IPS-18a (cell line): ENCODE measurements at regions not wholly inside any gene's neighbourhood (a gene's known extent, or its start where the extent isn't known, plus 50 kb on each side); places are given as distances from the start of the nearest gene placed in this dataset.
"Not testable (repeated sequence)": the region's sequence is repeated elsewhere in the genome, so short reads cannot be mapped to it uniquely, and the experiment has no call there.

Source experiments
- H3K27ac ChIP-seq: one replicate; pipeline ENCODE4 v1.5.1; 2013; ENCODE audit warnings: low read length
- H3K27me3 ChIP-seq: one replicate; pipeline ENCODE4 v1.6.1; 2013; ENCODE audit warnings: mild to moderate bottlenecking, low read length; ENCODE audit not compliant: control insufficient read depth, insufficient read depth
- H3K36me3 ChIP-seq: one replicate; pipeline ENCODE4 v1.6.1; 2013; ENCODE audit warnings: low read depth, low read length; ENCODE audit not compliant: control insufficient read depth
- H3K4me1 ChIP-seq: one replicate; pipeline ENCODE4 v1.6.1; 2013; ENCODE audit warnings: low read depth, low read length; ENCODE audit not compliant: control insufficient read depth
- H3K4me3 ChIP-seq: one replicate; pipeline ENCODE4 v1.5.1; 2013; ENCODE audit warnings: low read length
- H3K9ac ChIP-seq: one replicate; pipeline ENCODE4 v1.6.1; 2013; ENCODE audit warnings: mild to moderate bottlenecking, low read length, moderate library complexity
- H3K9me3 ChIP-seq: one replicate; pipeline ENCODE4 v1.6.1; 2013; ENCODE audit warnings: low read depth, low read length; ENCODE audit not compliant: control insufficient read depth

GRCh38 chrX:110472265-110472664 lies 113.6 kb downstream of the RTL9 start:
- no peak overlapping the region for H3K9ac ChIP-seq
- H3K9me3 ChIP-seq, result no peaks in the 10 kb centered on the region
- no peaks in the 10 kb centered on the region for H3K27me3 ChIP-seq
- H3K4me1 ChIP-seq, result no peaks in the 10 kb centered on the region
- H3K36me3 ChIP-seq, result no peaks in the 10 kb centered on the region
- H3K27ac ChIP-seq, result no peak overlapping the region
- no peak overlapping the region for H3K4me3 ChIP-seq

GRCh38 chrX:110477593-110478228 lies 119.1 kb downstream of the RTL9 start:
- no peaks in the 10 kb centered on the region for H3K4me1 ChIP-seq
- H3K4me3 ChIP-seq, result no peak overlapping the region
- H3K27me3 ChIP-seq, result no peaks in the 10 kb centered on the region
- no peak overlapping the region for H3K9ac ChIP-seq
- no peak overlapping the region for H3K27ac ChIP-seq
- no peaks in the 10 kb centered on the region for H3K9me3 ChIP-seq
- H3K36me3 ChIP-seq, result no peaks in the 10 kb centered on the region

- Histone ChIP-seq H3K4me3 (no peak overlapping the region), H3K4me1 (no peaks in the 10 kb centered on the region), H3K9me3 (no peaks in the 10 kb centered on the region), H3K27me3 (no peaks in the 10 kb centered on the region), H3K27ac (no peak overlapping the region), H3K9ac (no peak overlapping the region), H3K36me3 (no peaks in the 10 kb centered on the region)
Observed at GRCh38 chrX:110491846-110492620, 133.4 kb downstream of the RTL9 start.

GRCh38 chrX:110504947-110505346 lies 146.3 kb downstream of the RTL9 start:
- H3K36me3 ChIP-seq, result no peaks in the 10 kb centered on the region
- no peaks in the 10 kb centered on the region for H3K9me3 ChIP-seq

GRCh38 chrX:110509755-110510532 lies 151.3 kb downstream of the RTL9 start:
- H3K9ac ChIP-seq, result no peak overlapping the region
- H3K27ac ChIP-seq, result peak overlapping the region; percentile 43
- H3K4me3 ChIP-seq, result peak overlapping the region; percentile 16
- H3K27me3 ChIP-seq, result no peaks in the 10 kb centered on the region
- no peaks in the 10 kb centered on the region for H3K36me3 ChIP-seq
- no peaks in the 10 kb centered on the region for H3K9me3 ChIP-seq
- peaks cover 27% of the 10 kb centered on the region for H3K4me1 ChIP-seq

More at GRCh38 chrX:110504947-110505346, 146.3 kb downstream of the RTL9 start:
- no peak overlapping the region for H3K27ac ChIP-seq
- H3K4me3 ChIP-seq, result no peak overlapping the region
- peaks cover 13% of the 10 kb centered on the region for H3K4me1 ChIP-seq
- H3K27me3 ChIP-seq, result no peaks in the 10 kb centered on the region
- no peak overlapping the region for H3K9ac ChIP-seq

- Histone ChIP-seq H3K4me1 (peaks cover 27% of the 10 kb centered on the region), H3K9me3 (no peaks in the 10 kb centered on the region), H3K9ac (no peak overlapping the region), H3K27ac (no peak overlapping the region), H3K27me3 (no peaks in the 10 kb centered on the region), H3K36me3 (no peaks in the 10 kb centered on the region), H3K4me3 (no peak overlapping the region)
Observed at GRCh38 chrX:110511238-110511637, 152.6 kb downstream of the RTL9 start.

- no peaks in the 10 kb centered on the region for H3K9me3 ChIP-seq
- H3K27me3 ChIP-seq, result no peaks in the 10 kb centered on the region
- no peaks in the 10 kb centered on the region for H3K36me3 ChIP-seq
- no peak overlapping the region for H3K27ac ChIP-seq
- peaks cover 27% of the 10 kb centered on the region for H3K4me1 ChIP-seq
- H3K4me3 ChIP-seq, result no peak overlapping the region
- H3K9ac ChIP-seq, result no peak overlapping the region
Observed at GRCh38 chrX:110512341-110512740, 153.7 kb downstream of the RTL9 start.

GRCh38 chrX:110514509-110514908 lies 155.9 kb downstream of the RTL9 start:
- H3K36me3 ChIP-seq, result no peaks in the 10 kb centered on the region
- H3K9ac ChIP-seq, result no peak overlapping the region
- H3K27me3 ChIP-seq, result no peaks in the 10 kb centered on the region
- peaks cover 19% of the 10 kb centered on the region for H3K4me1 ChIP-seq
- no peak overlapping the region for H3K4me3 ChIP-seq
- H3K9me3 ChIP-seq, result no peaks in the 10 kb centered on the region
- no peak overlapping the region for H3K27ac ChIP-seq

GRCh38 chrX:110519501-110519900 lies 160.9 kb downstream of the RTL9 start:
- Histone ChIP-seq H3K27me3 (no peaks in the 10 kb centered on the region), H3K27ac (no peak overlapping the region), H3K9ac (no peak overlapping the region), H3K9me3 (no peaks in the 10 kb centered on the region), H3K4me1 (peaks cover 14% of the 10 kb centered on the region), H3K36me3 (no peaks in the 10 kb centered on the region), H3K4me3 (no peak overlapping the region)

- Histone ChIP-seq H3K27ac (no peak overlapping the region), H3K9me3 (no peaks in the 10 kb centered on the region), H3K9ac (no peak overlapping the region), H3K27me3 (no peaks in the 10 kb centered on the region), H3K4me3 (no peak overlapping the region), H3K4me1 (peaks cover 14% of the 10 kb centered on the region), H3K36me3 (no peaks in the 10 kb centered on the region)
Observed at GRCh38 chrX:110519906-110520452, 161.3 kb downstream of the RTL9 start.

- H3K27me3 ChIP-seq, H3K36me3 ChIP-seq, H3K9me3 ChIP-seq, H3K4me3 ChIP-seq, H3K27ac ChIP-seq, H3K9ac ChIP-seq: not testable (repeated sequence)
- peaks cover 14% of the 10 kb centered on the region for H3K4me1 ChIP-seq
Observed at GRCh38 chrX:110520652-110521051, 162.0 kb downstream of the RTL9 start.
